OCI-LY1 (cell line): ENCODE measurements at regions not wholly inside any gene's neighbourhood (a gene's known extent, or its start where the extent isn't known, plus 50 kb on each side); places are given as distances from the start of the nearest gene placed in this dataset.

Experiments
- H2AFZ ChIP-seq: fragments of 200-600 bp; sonication (generic), shearing (Covaris generic); 2 replicates; pipeline ENCODE4 v1.6.0; 2014; ENCODE audit warnings: antibody characterized with exemption, mild to moderate bottlenecking, low read length
- H3F3A ChIP-seq: fragments of 200-600 bp; sonication (generic), shearing (Covaris generic); 2 replicates; pipeline ENCODE4 v1.6.0; 2014; ENCODE audit warnings: mild to moderate bottlenecking, antibody characterized with exemption, low read length, moderate library complexity; ENCODE audit not compliant: insufficient read depth
- H3K27ac ChIP-seq: fragments of 200-600 bp; sonication (generic); 2 replicates; pipeline ENCODE4 v1.5.1; 2014; ENCODE audit warnings: low read length, mixed run types, mild to moderate bottlenecking, low read depth; ENCODE audit not compliant: poor library complexity, severe bottlenecking
- H3K27me3 ChIP-seq: fragments of 200-600 bp; sonication (generic); 2 replicates; pipeline ENCODE4 v1.6.0; 2014; ENCODE audit warnings: antibody characterized with exemption, mild to moderate bottlenecking, low read length, moderate library complexity; ENCODE audit not compliant: insufficient read depth
- H3K36me3 ChIP-seq: fragments of 200-600 bp; sonication (generic); 2 replicates; pipeline ENCODE4 v1.6.1; 2014; ENCODE audit warnings: mild to moderate bottlenecking, antibody characterized with exemption, low read length, moderate library complexity, mixed read lengths; ENCODE audit not compliant: insufficient read depth
- H3K4me1 ChIP-seq: fragments of 200-600 bp; sonication (generic); 2 replicates; pipeline ENCODE4 v1.5.1; 2014; ENCODE audit warnings: mild to moderate bottlenecking, low read length, moderate library complexity; ENCODE audit not compliant: insufficient read depth, severe bottlenecking
- H3K4me2 ChIP-seq: fragments of 200-600 bp; sonication (generic), shearing (Covaris generic); 2 replicates; pipeline ENCODE4 v1.6.1; 2014; ENCODE audit warnings: low read length
- H3K4me3 ChIP-seq: fragments of 200-600 bp; sonication (generic); 2 replicates; pipeline ENCODE4 v1.5.1; 2014; ENCODE audit warnings: low read length, low read depth, mild to moderate bottlenecking, mixed read lengths; ENCODE audit not compliant: poor library complexity, severe bottlenecking
- H3K79me2 ChIP-seq: fragments of 200-600 bp; shearing (Covaris generic); 2 replicates; pipeline ENCODE4 v1.6.1; 2016; ENCODE audit warnings: mixed run types, low read length, mixed read lengths; ENCODE audit not compliant: insufficient read depth
- H3K9ac ChIP-seq: fragments of 200-600 bp; sonication (generic), shearing (Covaris generic); 2 replicates; pipeline ENCODE4 v1.6.1; 2014; ENCODE audit warnings: mild to moderate bottlenecking, low read length, mixed read lengths
- H3K9me2 ChIP-seq: fragments of 200-600 bp; sonication (generic), shearing (Covaris generic); 2 replicates; pipeline ENCODE4 v1.6.1; 2014; ENCODE audit warnings: low read depth, mild to moderate bottlenecking, low read length, mixed read lengths
- H3K9me3 ChIP-seq: fragments of 200-600 bp; shearing (Covaris generic); 2 replicates; pipeline ENCODE4 v1.6.1; 2014; ENCODE audit warnings: low read length, mixed read lengths
- H4K20me1 ChIP-seq: fragments of 200-600 bp; sonication (generic), shearing (Covaris generic); 2 replicates; pipeline ENCODE4 v1.6.0; 2016; ENCODE audit warnings: mild to moderate bottlenecking, low read length; ENCODE audit not compliant: insufficient read depth
- EZH2 ChIP-seq: fragments of 200-600 bp; sonication (generic), shearing (Covaris generic); IDR thresholded peaks from 2 replicates; pipeline ENCODE4 v1.8.0; 2017; ENCODE audit warnings: borderline replicate concordance, mixed run types, mild to moderate bottlenecking, antibody characterized with exemption, low read length, moderate library complexity, mixed read lengths
- TF ChIP-seq, protein P1 (sequence below): fragments of 200-600 bp; sonication (generic), shearing (Covaris generic); IDR thresholded peaks from 2 replicates; pipeline ENCODE4 v1.5.1; 2017; ENCODE audit warnings: mild to moderate bottlenecking, antibody characterized with exemption, low read length, moderate library complexity, mixed read lengths

DNA sequence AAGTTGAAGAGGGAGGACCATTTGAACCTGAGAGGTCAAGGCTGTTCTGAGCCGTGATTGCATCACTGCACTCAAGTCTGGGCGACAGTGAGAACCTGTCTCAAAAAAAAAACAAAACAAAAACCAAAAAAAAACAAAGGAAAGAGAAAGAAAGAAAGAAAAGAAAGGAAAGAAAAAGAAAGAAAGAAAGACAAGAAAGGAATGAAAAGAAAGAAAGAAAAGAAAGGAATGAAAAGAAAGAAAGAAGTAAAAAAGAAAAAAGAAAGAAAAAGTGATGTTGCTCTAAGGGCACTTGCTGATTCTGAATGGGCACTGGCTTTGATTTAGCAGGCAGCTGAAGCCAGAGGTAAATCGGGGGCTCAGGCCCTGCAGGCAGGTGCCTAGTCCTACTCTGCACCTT lies 161.0 kb downstream of the MCHR2 start:
- H3K27me3 ChIP-seq = no peaks in the 10 kb centered on the region
- H3K4me2 ChIP-seq = no peak overlapping the region
- no peak overlapping the region for H2AFZ ChIP-seq
- H4K20me1 ChIP-seq = no peaks in the 10 kb centered on the region
- H3K79me2 ChIP-seq = no peaks in the 10 kb centered on the region
- TF ChIP-seq, protein P1, sequence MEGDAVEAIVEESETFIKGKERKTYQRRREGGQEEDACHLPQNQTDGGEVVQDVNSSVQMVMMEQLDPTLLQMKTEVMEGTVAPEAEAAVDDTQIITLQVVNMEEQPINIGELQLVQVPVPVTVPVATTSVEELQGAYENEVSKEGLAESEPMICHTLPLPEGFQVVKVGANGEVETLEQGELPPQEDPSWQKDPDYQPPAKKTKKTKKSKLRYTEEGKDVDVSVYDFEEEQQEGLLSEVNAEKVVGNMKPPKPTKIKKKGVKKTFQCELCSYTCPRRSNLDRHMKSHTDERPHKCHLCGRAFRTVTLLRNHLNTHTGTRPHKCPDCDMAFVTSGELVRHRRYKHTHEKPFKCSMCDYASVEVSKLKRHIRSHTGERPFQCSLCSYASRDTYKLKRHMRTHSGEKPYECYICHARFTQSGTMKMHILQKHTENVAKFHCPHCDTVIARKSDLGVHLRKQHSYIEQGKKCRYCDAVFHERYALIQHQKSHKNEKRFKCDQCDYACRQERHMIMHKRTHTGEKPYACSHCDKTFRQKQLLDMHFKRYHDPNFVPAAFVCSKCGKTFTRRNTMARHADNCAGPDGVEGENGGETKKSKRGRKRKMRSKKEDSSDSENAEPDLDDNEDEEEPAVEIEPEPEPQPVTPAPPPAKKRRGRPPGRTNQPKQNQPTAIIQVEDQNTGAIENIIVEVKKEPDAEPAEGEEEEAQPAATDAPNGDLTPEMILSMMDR = no peak
- TF ChIP-seq EZH2 = no peak
- no peaks in the 10 kb centered on the region for H3F3A ChIP-seq
- no peaks in the 10 kb centered on the region for H3K4me1 ChIP-seq
- H3K27ac ChIP-seq = no peak overlapping the region
- no peaks in the 10 kb centered on the region for H3K9me2 ChIP-seq
- H3K36me3 ChIP-seq = no peaks in the 10 kb centered on the region
- no peak overlapping the region for H3K4me3 ChIP-seq
- H3K9ac ChIP-seq = no peak overlapping the region
- H3K9me3 ChIP-seq = no peaks in the 10 kb centered on the region

DNA sequence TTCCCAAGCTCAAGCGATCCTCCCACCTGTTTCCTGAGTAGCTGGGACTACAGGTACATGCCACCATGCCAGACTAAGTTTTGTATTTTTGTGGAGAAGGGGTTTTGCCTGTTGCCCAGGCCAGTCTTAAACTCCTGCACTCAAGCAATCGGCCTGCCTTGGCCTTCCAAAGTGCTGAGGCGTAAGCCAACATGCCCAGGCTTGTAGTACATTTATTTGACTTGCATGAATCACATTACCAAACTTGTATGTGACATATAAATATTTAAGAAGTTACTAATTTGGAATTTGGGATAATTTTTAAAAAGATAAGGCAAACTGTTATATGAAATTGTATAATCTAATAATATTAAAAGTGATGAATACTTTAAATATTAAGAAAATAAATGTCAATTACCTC lies 157.6 kb downstream of the MCHR2 start:
- Histone ChIP-seq H4K20me1 (no peaks in the 10 kb centered on the region), H3K79me2 (no peaks in the 10 kb centered on the region), H3K4me3 (no peak overlapping the region), H3K4me2 (no peak overlapping the region), H3K27ac (no peak overlapping the region), H3K9me3 (no peaks in the 10 kb centered on the region), H3K9ac (no peak overlapping the region), H2AFZ (no peak overlapping the region), H3K27me3 (no peaks in the 10 kb centered on the region), H3K9me2 (no peaks in the 10 kb centered on the region), H3K36me3 (no peaks in the 10 kb centered on the region), H3F3A (no peaks in the 10 kb centered on the region), H3K4me1 (no peaks in the 10 kb centered on the region)
- TF ChIP-seq, protein P1 = no peak
- TF ChIP-seq EZH2 = no peak

- TF ChIP-seq, protein P1 = no peak
- no peak for TF ChIP-seq EZH2
- Histone ChIP-seq H3K4me2 (no peak overlapping the region), H3K9me2 (no peaks in the 10 kb centered on the region), H3K36me3 (no peaks in the 10 kb centered on the region), H3K4me3 (no peak overlapping the region), H3K27me3 (no peaks in the 10 kb centered on the region; the same call in 1 of the 2 replicates), H3K9ac (no peak overlapping the region), H3K4me1 (no peaks in the 10 kb centered on the region), H3K27ac (no peak overlapping the region), H3K9me3 (no peaks in the 10 kb centered on the region), H2AFZ (no peak overlapping the region), H4K20me1 (no peaks in the 10 kb centered on the region), H3K79me2 (no peaks in the 10 kb centered on the region), H3F3A (no peaks in the 10 kb centered on the region)
Observed at GRCh38 chr6:99838607-99839006, 155.4 kb downstream of the MCHR2 start.
